IPS-15b (cell line): ENCODE measurements at regions not wholly inside any gene's neighbourhood (a gene's known extent, or its start where the extent isn't known, plus 50 kb on each side); places are given as distances from the start of the nearest gene placed in this dataset.

Source experiments
- H3K27me3 ChIP-seq: one replicate; pipeline ENCODE4 v1.6.1; 2013; ENCODE audit warnings: low read length; ENCODE audit not compliant: control insufficient read depth, insufficient read depth
- H3K36me3 ChIP-seq: one replicate; pipeline ENCODE4 v1.6.1; 2013; ENCODE audit warnings: low read length; ENCODE audit not compliant: control insufficient read depth, insufficient read depth
- H3K4me1 ChIP-seq: one replicate; pipeline ENCODE4 v1.6.1; 2013; ENCODE audit warnings: mild to moderate bottlenecking, low read length; ENCODE audit not compliant: control insufficient read depth, insufficient read depth
- H3K4me3 ChIP-seq: one replicate; pipeline ENCODE4 v1.5.1; 2013; ENCODE audit warnings: low read depth, low read length
- H3K9ac ChIP-seq: one replicate; pipeline ENCODE4 v1.6.1; 2013; ENCODE audit warnings: low read depth, mild to moderate bottlenecking, low read length
- H3K9me3 ChIP-seq: one replicate; pipeline ENCODE4 v1.6.1; 2013; ENCODE audit warnings: mild to moderate bottlenecking, low read length; ENCODE audit not compliant: control insufficient read depth, insufficient read depth

- no peaks in the 10 kb centered on the region for H3K9me3 ChIP-seq
- H3K9ac ChIP-seq = no peak overlapping the region
- H3K4me3 ChIP-seq = no peak overlapping the region
- H3K36me3 ChIP-seq = no peaks in the 10 kb centered on the region
- H3K4me1 ChIP-seq = no peaks in the 10 kb centered on the region
- no peaks in the 10 kb centered on the region for H3K27me3 ChIP-seq
These were observed 727.8 kb downstream of the CDH11 start for GRCh38 chr16:64394061-64394460.

GRCh38 chr16:64392456-64392855 lies 729.4 kb downstream of the CDH11 start:
- Histone ChIP-seq H3K4me1 (no peaks in the 10 kb centered on the region), H3K4me3 (no peak overlapping the region), H3K36me3 (no peaks in the 10 kb centered on the region), H3K27me3 (no peaks in the 10 kb centered on the region), H3K9me3 (no peaks in the 10 kb centered on the region), H3K9ac (no peak overlapping the region)

GRCh38 chr16:64391063-64391600 lies 730.7 kb downstream of the CDH11 start:
- H3K27me3 ChIP-seq = no peaks in the 10 kb centered on the region
- no peaks in the 10 kb centered on the region for H3K9me3 ChIP-seq
- no peaks in the 10 kb centered on the region for H3K36me3 ChIP-seq
- H3K4me3 ChIP-seq = no peak overlapping the region
- H3K9ac ChIP-seq = no peak overlapping the region
- H3K4me1 ChIP-seq = no peaks in the 10 kb centered on the region

- H3K4me3 ChIP-seq = no peak overlapping the region
- no peaks in the 10 kb centered on the region for H3K4me1 ChIP-seq
- no peak overlapping the region for H3K9ac ChIP-seq
- no peaks in the 10 kb centered on the region for H3K36me3 ChIP-seq
- no peaks in the 10 kb centered on the region for H3K27me3 ChIP-seq
- no peaks in the 10 kb centered on the region for H3K9me3 ChIP-seq
These were observed 731.8 kb downstream of the CDH11 start for GRCh38 chr16:64390102-64390501.

GRCh38 chr16:64384636-64385035 lies 737.2 kb downstream of the CDH11 start:
- no peaks in the 10 kb centered on the region for H3K36me3 ChIP-seq
- H3K9ac ChIP-seq = no peak overlapping the region
- no peaks in the 10 kb centered on the region for H3K27me3 ChIP-seq
- no peaks in the 10 kb centered on the region for H3K9me3 ChIP-seq
- H3K4me1 ChIP-seq = no peaks in the 10 kb centered on the region
- no peak overlapping the region for H3K4me3 ChIP-seq

GRCh38 chr16:64381979-64382378 lies 739.9 kb downstream of the CDH11 start:
- no peaks in the 10 kb centered on the region for H3K27me3 ChIP-seq
- no peaks in the 10 kb centered on the region for H3K9me3 ChIP-seq
- H3K4me1 ChIP-seq = no peaks in the 10 kb centered on the region
- H3K4me3 ChIP-seq = no peak overlapping the region
- no peak overlapping the region for H3K9ac ChIP-seq
- no peaks in the 10 kb centered on the region for H3K36me3 ChIP-seq

- H3K36me3 ChIP-seq = no peaks in the 10 kb centered on the region
- no peak overlapping the region for H3K4me3 ChIP-seq
- H3K9me3 ChIP-seq = no peaks in the 10 kb centered on the region
- no peak overlapping the region for H3K9ac ChIP-seq
- H3K4me1 ChIP-seq = no peaks in the 10 kb centered on the region
- H3K27me3 ChIP-seq = no peaks in the 10 kb centered on the region
These were observed 741.1 kb downstream of the CDH11 start for GRCh38 chr16:64380751-64381150.

GRCh38 chr16:64375391-64375980 lies 746.4 kb downstream of the CDH11 start:
- H3K9ac ChIP-seq = no peak overlapping the region
- no peaks in the 10 kb centered on the region for H3K9me3 ChIP-seq
- H3K4me1 ChIP-seq = no peaks in the 10 kb centered on the region
- no peak overlapping the region for H3K4me3 ChIP-seq
- no peaks in the 10 kb centered on the region for H3K27me3 ChIP-seq
- no peaks in the 10 kb centered on the region for H3K36me3 ChIP-seq

GRCh38 chr16:64370112-64370511 lies 751.8 kb downstream of the CDH11 start:
- no peaks in the 10 kb centered on the region for H3K4me1 ChIP-seq
- H3K4me3 ChIP-seq = no peak overlapping the region
- H3K9ac ChIP-seq = no peak overlapping the region
- H3K36me3 ChIP-seq = no peaks in the 10 kb centered on the region
- H3K9me3 ChIP-seq = no peaks in the 10 kb centered on the region
- H3K27me3 ChIP-seq = no peaks in the 10 kb centered on the region

GRCh38 chr16:64365448-64365931 lies 756.4 kb downstream of the CDH11 start:
- Histone ChIP-seq H3K36me3 (no peaks in the 10 kb centered on the region), H3K4me3 (no peak overlapping the region), H3K27me3 (no peaks in the 10 kb centered on the region), H3K9me3 (no peaks in the 10 kb centered on the region), H3K4me1 (no peaks in the 10 kb centered on the region), H3K9ac (no peak overlapping the region)

GRCh38 chr16:64364894-64365293 lies 757.0 kb downstream of the CDH11 start:
- H3K9me3 ChIP-seq = no peaks in the 10 kb centered on the region
- H3K27me3 ChIP-seq = no peaks in the 10 kb centered on the region
- no peaks in the 10 kb centered on the region for H3K4me1 ChIP-seq
- no peak overlapping the region for H3K4me3 ChIP-seq
- H3K36me3 ChIP-seq = no peaks in the 10 kb centered on the region
- no peak overlapping the region for H3K9ac ChIP-seq

GRCh38 chr16:64364416-64364815 lies 757.4 kb downstream of the CDH11 start:
- Histone ChIP-seq H3K36me3 (no peaks in the 10 kb centered on the region), H3K9ac (no peak overlapping the region), H3K27me3 (no peaks in the 10 kb centered on the region), H3K4me1 (no peaks in the 10 kb centered on the region), H3K9me3 (no peaks in the 10 kb centered on the region), H3K4me3 (no peak overlapping the region)
